ENCODE measurements at regions not wholly inside any gene's neighbourhood (a gene's known extent, or its start where the extent isn't known, plus 50 kb on each side); places are given as distances from the start of the nearest gene placed in this dataset.

- no peak for DNase-seq (ENCODE audit: low read depth)
- Histone ChIP-seq H3K4me3 (ENCODE audit: low read depth, low read length) (no peak overlapping the region), H3K36me3 (ENCODE audit: control insufficient read depth, insufficient read depth, low read length) (no peaks in the 10 kb centered on the region), H3K27me3 (ENCODE audit: control insufficient read depth, insufficient read depth, low read length) (0 out of 2 replicates have a peak, but pooled peaks cover 2% of the 10 kb centered on the region)
- ChIA-PET POLR2A (no interaction called here), CTCF (interaction anchor here (1.2 to 1.7 kb wide), 2 partner anchors 75 to 852 kb away, joined by 4 to 12 read pairs; no protein-coding TSS in a partner anchor)
- TF ChIP-seq CTCF (IDR thresholded peaks at IDR 0.05; ENCODE audit: insufficient read depth, low read depth, low read length) = no peak
Observed at GRCh38 chr4:147094238-147094637, 148.6 kb upstream of the TTC29 start.

- ChIA-PET CTCF (interaction anchor here (0.7 to 2.4 kb wide), 26 partner anchors 9 to 1002 kb away, joined by 3 to 79 read pairs (median 4); no protein-coding TSS in a partner anchor), POLR2A (interaction anchor here (0.6 kb wide), 2 partner anchors 76 to 428 kb away, joined by 3 to 7 read pairs; no protein-coding TSS in a partner anchor)
- H3K36me3 ChIP-seq (ENCODE audit: control insufficient read depth, insufficient read depth, low read length) = no peaks in the 10 kb centered on the region
Observed at GRCh38 chr4:147096667-147097604, 151.3 kb upstream of the TTC29 start.

GRCh38 chr4:147101678-147102077, 156.0 kb upstream of the TTC29 start:
- POLR2A ChIA-PET = no interaction called here
- no peak overlapping the region for H3K4me3 ChIP-seq (ENCODE audit: low read depth, low read length)
- no peak for TF ChIP-seq CTCF (IDR thresholded peaks at IDR 0.05; ENCODE audit: insufficient read depth, low read depth, low read length)
- no peaks in the 10 kb centered on the region for H3K36me3 ChIP-seq (ENCODE audit: control insufficient read depth, insufficient read depth, low read length)
- CTCF ChIA-PET = interaction anchor here (0.6 to 6.3 kb wide), 3 partner anchors 81 to 742 kb away, joined by 3 to 57 read pairs (median 3); no protein-coding TSS in a partner anchor
- H3K27me3 ChIP-seq (ENCODE audit: control insufficient read depth, insufficient read depth, low read length) = 0 out of 2 replicates have a peak, but pooled peaks cover 2% of the 10 kb centered on the region
- no peak for DNase-seq (ENCODE audit: low read depth)

More at GRCh38 chr4:147096667-147097604, 151.3 kb upstream of the TTC29 start:
- TF ChIP-seq CTCF (IDR thresholded peaks at IDR 0.05; ENCODE audit: insufficient read depth, low read depth, low read length) = peak; percentile 49
- H3K4me3 ChIP-seq (ENCODE audit: low read depth, low read length) = no peak overlapping the region
- 0 out of 2 replicates have a peak, but pooled peaks cover 2% of the 10 kb centered on the region for H3K27me3 ChIP-seq (ENCODE audit: control insufficient read depth, insufficient read depth, low read length)
- no peak for DNase-seq (ENCODE audit: low read depth)

- ChIA-PET CTCF (interaction anchor here (6.3 kb wide), 1 partner anchor 84 kb away, joined by 57 read pairs; no protein-coding TSS in a partner anchor), POLR2A (no interaction called here)
- Histone ChIP-seq H3K36me3 (ENCODE audit: control insufficient read depth, insufficient read depth, low read length) (no peaks in the 10 kb centered on the region), H3K4me3 (ENCODE audit: low read depth, low read length) (no peak overlapping the region), H3K27me3 (ENCODE audit: control insufficient read depth, insufficient read depth, low read length) (0 out of 2 replicates have a peak, but pooled peaks cover 2% of the 10 kb centered on the region)
- no peak for DNase-seq (ENCODE audit: low read depth)
- TF ChIP-seq CTCF (IDR thresholded peaks at IDR 0.05; ENCODE audit: insufficient read depth, low read depth, low read length) = no peak
Observed at GRCh38 chr4:147102596-147102995, 156.9 kb upstream of the TTC29 start.

- Histone ChIP-seq H3K4me3 (ENCODE audit: low read depth, low read length) (no peak overlapping the region), H3K36me3 (ENCODE audit: control insufficient read depth, insufficient read depth, low read length) (no peaks in the 10 kb centered on the region), H3K27me3 (ENCODE audit: control insufficient read depth, insufficient read depth, low read length) (0 out of 2 replicates have a peak, but pooled peaks cover 2% of the 10 kb centered on the region)
- TF ChIP-seq CTCF (IDR thresholded peaks at IDR 0.05; ENCODE audit: insufficient read depth, low read depth, low read length) = no peak
- POLR2A ChIA-PET = interaction anchor here (0.6 kb wide), 2 partner anchors 47 to 136 kb away, joined by 4 to 5 read pairs; no protein-coding TSS in a partner anchor
- peak; percentile 97 for DNase-seq (ENCODE audit: low read depth)
- CTCF ChIA-PET = interaction anchor here (0.6 to 6.3 kb wide), 3 partner anchors 54 to 730 kb away, joined by 3 to 57 read pairs (median 4); no protein-coding TSS in a partner anchor
Observed at GRCh38 chr4:147103403-147103946, 157.8 kb upstream of the TTC29 start.

Data from BJ (cell line).